ENCODE measurements at regions not wholly inside any gene's neighbourhood (a gene's known extent, or its start where the extent isn't known, plus 50 kb on each side); places are given as distances from the start of the nearest gene placed in this dataset.

GRCh38 chr2:150624001-150624401, 136.5 kb upstream of the RND3 start:
- peak in 17 of 56 donors; percentile 9 to 45 (median 21) for DNase-seq

- DNase-seq, result no peak
Observed at GRCh38 chr2:150621526-150622213, 134.2 kb upstream of the RND3 start.

- DNase-seq, result no peak
Observed at GRCh38 chr2:150620855-150621254, 133.4 kb upstream of the RND3 start.

GRCh38 chr2:150620416-150620815, 132.9 kb upstream of the RND3 start:
- no peak for DNase-seq

- no peak for DNase-seq
Observed at GRCh38 chr2:150619607-150620330, 132.3 kb upstream of the RND3 start.

GRCh38 chr2:150618245-150618895, 130.9 kb upstream of the RND3 start:
- DNase-seq, result no peak

- no peak for DNase-seq
Observed at GRCh38 chr2:150617351-150617978, 130.0 kb upstream of the RND3 start.

- DNase-seq, result no peak
Observed at GRCh38 chr2:150612957-150613710, 125.7 kb upstream of the RND3 start.

- peak in 3 of 56 donors; percentile 0 to 4 (median 2) for DNase-seq
Observed at GRCh38 chr2:150610670-150611279, 123.3 kb upstream of the RND3 start.

- DNase-seq, result no peak
Observed at GRCh38 chr2:150609831-150610582, 122.5 kb upstream of the RND3 start.

GRCh38 chr2:150608341-150608740, 120.9 kb upstream of the RND3 start:
- no peak for DNase-seq

GRCh38 chr2:150607390-150607811, 119.9 kb upstream of the RND3 start:
- DNase-seq, result no peak

GRCh38 chr2:150606380-150607060, 119.1 kb upstream of the RND3 start:
- no peak for DNase-seq

- no peak for DNase-seq
Observed at GRCh38 chr2:150605664-150606063, 118.2 kb upstream of the RND3 start.

- DNase-seq, result no peak
Observed at GRCh38 chr2:150601280-150602038, 114.0 kb upstream of the RND3 start.

GRCh38 chr2:150599889-150600288, 112.4 kb upstream of the RND3 start:
- no peak for DNase-seq

GRCh38 chr2:150598383-150598782, 110.9 kb upstream of the RND3 start:
- DNase-seq, result no peak

GRCh38 chr2:150595803-150596470, 108.5 kb upstream of the RND3 start:
- no peak for DNase-seq

All from nucleus accumbens (tissue), 56 donors.